HG03135 (cell line): ENCODE measurements at regions not wholly inside any gene's neighbourhood (a gene's known extent, or its start where the extent isn't known, plus 50 kb on each side); places are given as distances from the start of the nearest gene placed in this dataset.

Experiments
- ATAC-seq: cut with Tn5 transposase; IDR thresholded peaks from one replicate; pipeline ENCODE4 v1.9.1; 2021; ENCODE audit warnings: mild to moderate bottlenecking, moderate library complexity; ENCODE audit not compliant: unreplicated experiment

- ATAC-seq, result no peak
Observed at GRCh38 chr6:98657764-98658163, 176.6 kb upstream of the POU3F2 start.

- no peak for ATAC-seq
Observed at GRCh38 chr6:98669371-98669770, 165.0 kb upstream of the POU3F2 start.

- ATAC-seq, result no peak
Observed at GRCh38 chr6:98670045-98670746, 164.2 kb upstream of the POU3F2 start.

GRCh38 chr6:98672681-98673475, 161.5 kb upstream of the POU3F2 start:
- ATAC-seq, result no peak

GRCh38 chr6:98678481-98678880, 155.9 kb upstream of the POU3F2 start:
- ATAC-seq, result no peak

GRCh38 chr6:98686008-98686601, 148.3 kb upstream of the POU3F2 start:
- ATAC-seq, result no peak

- ATAC-seq, result no peak
Observed at GRCh38 chr6:98687752-98688151, 146.6 kb upstream of the POU3F2 start.

GRCh38 chr6:98695091-98695801, 139.1 kb upstream of the POU3F2 start:
- no peak for ATAC-seq

- ATAC-seq, result no peak
Observed at GRCh38 chr6:98711380-98711779, 123.0 kb upstream of the POU3F2 start.

GRCh38 chr6:98716341-98716740, 118.0 kb upstream of the POU3F2 start:
- no peak for ATAC-seq

- ATAC-seq, result no peak
Observed at GRCh38 chr6:98717322-98717877, 117.0 kb upstream of the POU3F2 start.

GRCh38 chr6:98717988-98718387, 116.4 kb upstream of the POU3F2 start:
- no peak for ATAC-seq

GRCh38 chr6:98724537-98724936, 109.8 kb upstream of the POU3F2 start:
- ATAC-seq, result no peak

- ATAC-seq, result no peak
Observed at GRCh38 chr6:98747273-98747672, 87.1 kb upstream of the POU3F2 start.

GRCh38 chr6:98747960-98748359, 86.4 kb upstream of the POU3F2 start:
- ATAC-seq, result no peak

GRCh38 chr6:98759459-98759858, 74.9 kb upstream of the POU3F2 start:
- no peak for ATAC-seq

- no peak for ATAC-seq
Observed at GRCh38 chr6:98764373-98764911, 69.9 kb upstream of the POU3F2 start.

GRCh38 chr6:98769546-98769945, 64.8 kb upstream of the POU3F2 start:
- no peak for ATAC-seq

- ATAC-seq, result no peak
Observed at GRCh38 chr6:98775205-98775604, 59.2 kb upstream of the POU3F2 start.

- ATAC-seq, result peak; percentile 99
Observed at GRCh38 chr6:98777762-98778161, 56.6 kb upstream of the POU3F2 start.

- ATAC-seq, result no peak
Observed at GRCh38 chr6:98779618-98780017, 54.8 kb upstream of the POU3F2 start.
